ENCODE measurements at regions not wholly inside any gene's neighbourhood (a gene's known extent, or its start where the extent isn't known, plus 50 kb on each side); places are given as distances from the start of the nearest gene placed in this dataset.

DNA sequence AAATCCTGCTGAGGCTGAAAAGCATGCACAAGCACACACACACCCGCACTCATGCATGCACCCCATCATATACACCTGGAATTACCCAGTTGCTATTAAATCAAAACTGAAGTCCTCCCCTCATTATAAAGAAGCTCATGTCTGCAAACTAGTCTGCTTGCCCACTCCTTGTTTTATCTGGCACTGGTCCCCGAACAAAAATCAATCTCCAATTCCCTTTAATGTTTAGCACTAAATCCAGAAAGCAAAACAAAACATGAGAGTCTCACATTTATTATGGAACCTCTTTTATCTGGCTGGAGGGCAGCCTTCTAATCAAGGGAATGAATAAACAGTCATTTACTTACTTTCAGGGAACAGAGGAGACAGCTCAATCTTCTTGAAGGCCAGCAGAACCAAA is 1093.4 kb upstream of the FLRT2 start:
- TF ChIP-seq, protein P1, sequence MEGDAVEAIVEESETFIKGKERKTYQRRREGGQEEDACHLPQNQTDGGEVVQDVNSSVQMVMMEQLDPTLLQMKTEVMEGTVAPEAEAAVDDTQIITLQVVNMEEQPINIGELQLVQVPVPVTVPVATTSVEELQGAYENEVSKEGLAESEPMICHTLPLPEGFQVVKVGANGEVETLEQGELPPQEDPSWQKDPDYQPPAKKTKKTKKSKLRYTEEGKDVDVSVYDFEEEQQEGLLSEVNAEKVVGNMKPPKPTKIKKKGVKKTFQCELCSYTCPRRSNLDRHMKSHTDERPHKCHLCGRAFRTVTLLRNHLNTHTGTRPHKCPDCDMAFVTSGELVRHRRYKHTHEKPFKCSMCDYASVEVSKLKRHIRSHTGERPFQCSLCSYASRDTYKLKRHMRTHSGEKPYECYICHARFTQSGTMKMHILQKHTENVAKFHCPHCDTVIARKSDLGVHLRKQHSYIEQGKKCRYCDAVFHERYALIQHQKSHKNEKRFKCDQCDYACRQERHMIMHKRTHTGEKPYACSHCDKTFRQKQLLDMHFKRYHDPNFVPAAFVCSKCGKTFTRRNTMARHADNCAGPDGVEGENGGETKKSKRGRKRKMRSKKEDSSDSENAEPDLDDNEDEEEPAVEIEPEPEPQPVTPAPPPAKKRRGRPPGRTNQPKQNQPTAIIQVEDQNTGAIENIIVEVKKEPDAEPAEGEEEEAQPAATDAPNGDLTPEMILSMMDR (IDR thresholded peaks at IDR 0.05; ENCODE audit: poor library complexity): no peak
- TF ChIP-seq EZH2phosphoT487 (IDR thresholded peaks at IDR 0.05; ENCODE audit: low read depth, severe bottlenecking, unreplicated experiment): no peak
